Mesodermal cell (in vitro differentiated cells): ENCODE measurements at regions not wholly inside any gene's neighbourhood (a gene's known extent, or its start where the extent isn't known, plus 50 kb on each side); places are given as distances from the start of the nearest gene placed in this dataset.
"Not testable (repeated sequence)": the region's sequence is repeated elsewhere in the genome, so short reads cannot be mapped to it uniquely, and the experiment has no call there.

Experiments used
- H3K27ac ChIP-seq: 2 replicates; pipeline ENCODE4 v1.7.0; 2013; ENCODE audit warnings: mild to moderate bottlenecking, low read depth, low read length, moderate library complexity; ENCODE audit not compliant: severe bottlenecking
- H3K36me3 ChIP-seq: 2 replicates; pipeline ENCODE4 v1.7.1; 2013; ENCODE audit warnings: mild to moderate bottlenecking, low read length, moderate library complexity; ENCODE audit not compliant: control insufficient read depth, insufficient read depth
- H3K4me1 ChIP-seq: one replicate; pipeline ENCODE4 v1.7.1; 2013; ENCODE audit warnings: mild to moderate bottlenecking, low read length; ENCODE audit not compliant: insufficient read depth, control insufficient read depth, poor library complexity, severe bottlenecking
- H3K4me3 ChIP-seq: 2 replicates; pipeline ENCODE4 v1.7.0; 2013; ENCODE audit warnings: low read length, control low read depth, mild to moderate bottlenecking; ENCODE audit not compliant: insufficient read depth, poor library complexity, severe bottlenecking; ENCODE audit errors: extremely low read depth
- H3K9me3 ChIP-seq: 2 replicates; pipeline ENCODE4 v1.7.1; 2013; ENCODE audit warnings: mild to moderate bottlenecking, low read length, moderate library complexity; ENCODE audit not compliant: control insufficient read depth
- WGBS, 2 experiments: methylation state at CpG; one replicate each; pipeline ENCODE4 v1.1.5; 2013; ENCODE audit warnings: missing lambda C conversion rate in 2 of 2; ENCODE audit not compliant: insufficient coverage in 2 of 2; 5-methylcytosine and 5-hydroxymethylcytosine counted together

DNA sequence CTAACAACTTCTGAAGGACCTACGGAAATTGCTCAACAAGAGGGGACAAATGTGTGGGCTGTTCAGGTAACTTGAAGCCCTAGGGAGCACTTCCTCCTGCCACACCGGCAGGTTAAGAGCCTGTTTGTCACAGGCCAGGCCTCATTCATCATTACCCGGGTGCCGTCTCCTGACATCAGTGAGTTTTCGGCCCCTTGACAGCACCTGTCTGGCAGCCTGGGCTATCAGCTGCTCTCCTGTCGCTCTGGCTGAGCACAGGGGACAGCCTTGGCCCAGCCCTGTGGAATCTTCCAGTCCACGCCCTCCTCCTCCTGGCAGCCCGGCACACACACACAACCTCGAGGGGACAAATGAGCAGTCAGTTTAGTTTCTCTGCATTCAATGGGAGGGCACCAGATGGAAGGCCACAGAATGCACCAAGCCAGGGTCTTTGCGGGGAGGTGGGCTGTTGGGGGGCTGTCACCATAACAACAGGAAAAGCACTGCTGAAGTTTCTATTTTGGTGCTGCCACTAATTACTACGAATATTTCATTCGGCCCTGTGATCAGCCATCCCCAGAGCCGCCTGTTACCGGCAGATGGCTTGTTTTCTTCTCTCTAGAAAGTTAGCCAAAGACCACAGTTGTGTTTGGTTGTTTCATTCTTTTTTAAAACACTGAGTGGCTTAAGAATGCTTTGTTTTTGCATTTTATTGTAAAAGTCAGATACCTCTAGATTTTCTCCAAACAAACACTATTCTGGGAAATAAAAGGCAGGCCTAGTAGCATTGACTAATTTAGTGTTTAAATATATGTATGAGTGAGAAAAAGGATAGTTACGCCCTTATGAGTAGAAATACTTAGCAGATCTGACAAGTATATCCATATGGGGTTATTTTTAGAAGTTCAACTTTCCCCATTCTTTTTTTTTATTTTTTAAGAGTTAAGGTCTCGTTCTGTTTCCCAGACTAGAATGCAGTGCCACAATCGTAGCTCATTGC is 189.9 kb upstream of the NDUFV2 start:
- Histone ChIP-seq H3K36me3 (no peaks in the 10 kb centered on the region), H3K27ac (no peak overlapping the region), H3K9me3 (peaks cover 14% of the 10 kb centered on the region), H3K4me3 (no peak overlapping the region), H3K4me1 (no peaks in the 10 kb centered on the region)
- WGBS, 2 experiments = 68 to 71% methylated on average over 13 to 14 of the region's 17 CpGs

DNA sequence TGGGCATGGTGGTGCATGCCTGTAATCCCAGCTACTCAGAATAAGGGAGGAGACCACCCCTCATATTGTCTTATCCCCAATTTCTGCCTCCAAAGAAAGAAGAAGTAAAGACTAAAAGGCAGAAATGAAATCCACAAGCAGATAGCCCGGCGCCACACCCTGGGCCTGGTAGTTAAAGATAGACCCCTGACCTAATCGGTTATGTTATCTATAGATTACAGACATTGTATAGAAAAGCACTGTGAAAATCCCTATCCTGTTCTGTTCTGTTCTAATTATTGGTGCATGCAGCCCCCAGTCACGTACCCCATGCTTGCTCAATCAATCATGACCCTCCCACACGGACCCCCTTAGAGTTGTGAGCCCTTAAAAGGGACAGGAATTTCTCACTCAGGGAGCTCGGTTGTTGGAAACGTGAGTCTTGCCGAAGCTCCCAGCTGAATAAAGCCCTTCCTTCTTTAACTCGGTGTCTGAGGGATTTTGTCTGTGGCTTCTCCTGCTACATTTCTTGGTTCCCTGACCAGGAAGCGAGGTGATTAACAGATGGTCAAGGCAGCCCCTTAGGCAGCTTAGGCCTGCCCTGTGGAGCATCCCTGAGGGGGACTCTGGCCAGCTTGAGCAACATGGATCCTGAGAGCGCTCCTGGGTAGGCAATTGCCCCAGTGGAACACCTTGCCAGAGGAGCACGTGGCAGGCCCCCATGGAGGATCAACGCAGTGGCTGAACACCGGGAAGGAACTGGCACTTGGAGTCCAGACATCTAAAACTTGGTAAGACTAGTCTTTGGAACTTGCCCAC is 188.7 kb upstream of the NDUFV2 start:
- not testable (repeated sequence) for H3K36me3 ChIP-seq, H3K4me3 ChIP-seq, H3K4me1 ChIP-seq, H3K27ac ChIP-seq
- WGBS, 2 experiments = 86 to 98% methylated on average over 4 to 10 of the region's 14 CpGs
- peaks cover 14% of the 10 kb centered on the region for H3K9me3 ChIP-seq

DNA sequence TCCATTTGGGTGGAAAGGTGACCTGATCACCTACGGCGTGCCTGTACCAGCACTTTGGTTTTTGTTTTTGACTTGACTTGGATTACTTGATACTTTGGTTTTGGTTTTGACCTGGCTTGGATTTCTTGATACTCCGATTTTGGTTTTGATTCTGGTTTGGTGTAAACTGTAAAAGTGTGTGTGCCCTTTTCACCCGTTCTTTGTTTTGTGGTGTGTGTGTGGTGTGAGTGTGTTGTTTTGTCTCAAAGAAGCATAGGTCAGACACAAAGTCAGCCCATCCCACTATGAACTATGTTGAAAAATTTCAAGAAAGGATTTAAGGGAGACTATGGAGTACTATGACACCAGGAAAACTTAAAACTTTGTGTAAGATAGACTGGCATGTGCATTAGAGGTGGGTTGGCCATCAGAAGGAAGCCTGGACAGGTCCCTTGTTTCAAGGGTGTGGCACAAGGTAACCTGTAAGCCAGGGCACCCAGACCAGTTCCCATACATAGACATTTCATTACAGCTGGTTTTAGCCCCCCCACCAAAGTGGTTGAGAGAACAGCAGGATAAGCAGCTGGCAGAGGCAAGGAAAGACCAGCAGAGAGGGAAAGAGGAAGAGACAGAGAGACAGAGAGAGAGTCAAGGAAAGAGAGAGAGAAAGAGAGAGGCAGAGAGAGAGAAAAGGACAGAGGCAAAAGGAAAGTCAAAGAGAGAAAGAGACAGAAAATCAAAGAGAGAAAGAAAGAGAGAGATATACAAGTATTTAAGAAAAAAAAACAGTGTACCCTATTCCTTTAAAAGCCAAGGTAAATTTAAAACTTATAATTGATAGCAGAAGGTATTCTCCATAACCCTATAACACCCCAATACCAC is 187.9 kb upstream of the NDUFV2 start:
- peaks cover 12% of the 10 kb centered on the region for H3K9me3 ChIP-seq
- H3K4me3 ChIP-seq, H3K4me1 ChIP-seq, H3K36me3 ChIP-seq, H3K27ac ChIP-seq: not testable (repeated sequence)
- WGBS, 2 experiments = 100% methylated on average over 2 of the region's 4 CpGs; no CpG with 5 or more reads in 1 of the 2 experiments

DNA sequence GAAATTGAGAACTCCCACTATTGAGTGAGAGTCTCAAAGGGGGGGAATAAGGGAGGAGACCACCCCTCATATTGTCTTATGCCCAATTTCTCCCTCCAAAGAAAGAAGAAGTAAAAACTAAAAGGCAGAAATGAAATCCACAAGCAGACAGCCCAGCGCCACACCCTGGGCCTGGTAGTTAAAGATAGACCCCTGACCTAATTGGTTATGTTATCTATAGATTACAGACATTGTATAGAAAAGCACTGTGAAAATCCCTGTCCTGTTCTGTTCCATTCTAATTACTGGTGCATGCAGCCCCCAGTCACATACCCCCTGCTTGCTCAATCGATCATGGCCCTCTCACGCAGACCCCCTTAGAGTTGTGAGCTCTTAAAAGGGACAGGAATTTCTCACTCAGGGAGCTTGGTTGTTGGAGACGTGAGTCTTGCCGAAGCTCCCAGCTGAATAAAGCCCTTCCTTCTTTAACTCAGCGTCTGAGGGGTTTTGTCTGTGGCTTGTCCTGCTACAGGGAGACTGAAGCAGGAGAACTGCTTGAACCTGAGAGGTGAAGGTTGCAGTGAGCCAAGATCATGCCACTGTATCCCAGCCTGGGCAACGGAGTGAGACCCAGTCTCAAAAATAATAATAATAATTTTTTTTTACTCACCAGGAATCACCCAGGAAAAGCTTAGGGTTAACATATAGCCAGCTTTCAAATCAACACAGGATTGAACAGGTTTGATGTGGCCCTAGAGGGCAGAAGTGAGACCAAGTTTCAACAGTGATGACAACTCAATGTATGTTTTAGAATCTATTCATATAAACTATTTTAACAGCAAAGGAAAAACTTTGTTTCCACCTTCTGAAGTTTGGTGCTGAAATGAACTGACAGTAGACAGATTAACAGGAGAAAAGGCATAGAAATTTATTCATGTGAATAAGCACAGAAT is 181.4 kb upstream of the NDUFV2 start:
- H3K4me3 ChIP-seq, H3K36me3 ChIP-seq, H3K9me3 ChIP-seq, H3K4me1 ChIP-seq, H3K27ac ChIP-seq: not testable (repeated sequence)
- 80 to 100% methylated on average over 1 of the region's 7 CpGs for WGBS, 2 experiments

DNA sequence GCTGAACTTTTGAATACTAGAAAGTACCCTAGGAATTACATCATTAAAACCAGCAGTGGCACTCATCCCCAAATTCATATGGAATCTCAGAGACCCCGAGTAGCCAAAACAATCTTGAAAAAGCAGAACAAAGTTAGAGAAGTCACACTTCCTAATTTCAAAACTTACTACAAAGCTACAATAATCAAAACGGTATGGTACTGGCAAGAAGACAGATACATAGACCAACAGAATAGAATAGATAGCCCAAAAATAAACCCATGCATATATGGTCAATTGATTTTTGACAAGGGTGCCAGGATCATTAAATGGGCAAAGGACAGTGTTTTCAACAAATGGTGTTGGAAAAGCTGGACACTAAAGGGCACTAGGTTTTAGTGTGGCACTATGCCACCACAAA is 176.0 kb upstream of the NDUFV2 start:
- Histone ChIP-seq H3K4me3 (no peak overlapping the region), H3K36me3 (no peaks in the 10 kb centered on the region), H3K4me1 (no peaks in the 10 kb centered on the region), H3K9me3 (peaks cover 28% of the 10 kb centered on the region), H3K27ac (no peak overlapping the region)
- 100% methylated on average over 1 of the region's 2 CpGs; no CpG with 5 or more reads in 1 of the 2 experiments for WGBS, 2 experiments

DNA sequence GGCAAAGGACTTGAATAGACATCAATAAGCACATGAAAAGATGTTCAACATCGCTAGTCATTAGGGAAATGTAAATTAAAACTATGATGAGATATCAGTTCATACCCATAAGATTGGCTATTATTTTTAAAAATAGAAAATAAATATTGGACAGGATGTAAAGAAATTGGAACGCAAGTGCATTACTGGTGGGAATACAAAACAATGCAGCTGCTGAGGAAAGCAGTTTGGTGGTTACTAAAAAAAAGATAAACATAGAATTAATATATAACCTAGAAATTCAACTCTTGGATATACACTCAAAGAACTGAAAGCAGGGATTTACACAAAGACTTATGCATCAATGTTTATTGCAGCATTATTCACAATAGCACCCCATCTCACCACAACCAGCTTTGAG is 174.5 kb upstream of the NDUFV2 start:
- no peak overlapping the region for H3K4me3 ChIP-seq
- H3K4me1 ChIP-seq = no peaks in the 10 kb centered on the region
- H3K36me3 ChIP-seq = no peaks in the 10 kb centered on the region
- H3K27ac ChIP-seq = no peak overlapping the region
- peaks cover 36% of the 10 kb centered on the region for H3K9me3 ChIP-seq
- no CpG with 5 or more reads among the region's 2 CpGs for WGBS, 2 experiments

DNA sequence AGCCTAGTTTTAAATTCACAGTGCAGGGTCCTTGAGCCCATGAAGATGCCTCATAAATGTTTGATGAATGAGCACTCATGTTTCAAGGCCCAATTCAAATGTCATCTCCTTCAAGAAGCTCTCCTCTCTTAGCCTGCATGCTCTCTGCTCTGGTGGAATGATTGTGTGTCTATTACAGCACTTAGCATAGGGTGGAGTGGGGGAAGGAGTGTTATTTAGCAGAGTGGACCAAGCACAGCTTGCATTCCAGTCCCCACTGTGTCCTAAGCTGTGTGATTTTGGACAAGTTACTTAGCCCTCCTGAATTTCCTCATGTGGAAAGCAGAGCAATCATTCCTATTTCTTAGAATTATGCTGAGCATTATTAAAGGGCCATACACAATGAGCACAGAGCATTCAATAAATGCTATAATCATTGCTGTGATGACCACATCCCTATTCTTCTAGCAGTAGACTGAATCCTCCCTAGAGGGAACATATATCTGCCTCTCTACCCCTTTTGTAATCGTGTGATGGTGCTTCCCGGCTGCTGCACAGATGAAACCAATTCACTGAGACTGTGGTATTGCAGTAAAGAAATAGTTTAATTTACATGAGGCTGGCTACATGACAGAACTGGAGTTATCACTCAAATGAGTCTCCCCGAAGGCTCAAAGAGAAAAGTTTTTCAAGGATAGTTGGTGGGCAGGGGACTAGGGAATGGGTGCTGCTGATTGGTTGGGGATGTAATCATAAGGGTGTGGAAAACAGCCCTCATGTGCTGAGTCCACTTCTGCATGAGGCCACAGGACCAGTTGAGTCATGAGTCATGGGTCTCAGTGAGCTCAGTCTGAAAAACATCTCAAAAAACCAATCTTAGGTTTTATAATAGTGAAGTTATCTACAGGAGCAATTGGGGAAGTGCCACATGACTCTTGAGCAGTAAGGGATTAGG is 173.4 kb upstream of the NDUFV2 start:
- Histone ChIP-seq H3K27ac (no peak overlapping the region), H3K4me1 (no peaks in the 10 kb centered on the region), H3K36me3 (no peaks in the 10 kb centered on the region), H3K4me3 (no peak overlapping the region), H3K9me3 (peaks cover 37% of the 10 kb centered on the region)
- 92 to 100% methylated on average over 1 to 3 of the region's 3 CpGs for WGBS, 2 experiments

DNA sequence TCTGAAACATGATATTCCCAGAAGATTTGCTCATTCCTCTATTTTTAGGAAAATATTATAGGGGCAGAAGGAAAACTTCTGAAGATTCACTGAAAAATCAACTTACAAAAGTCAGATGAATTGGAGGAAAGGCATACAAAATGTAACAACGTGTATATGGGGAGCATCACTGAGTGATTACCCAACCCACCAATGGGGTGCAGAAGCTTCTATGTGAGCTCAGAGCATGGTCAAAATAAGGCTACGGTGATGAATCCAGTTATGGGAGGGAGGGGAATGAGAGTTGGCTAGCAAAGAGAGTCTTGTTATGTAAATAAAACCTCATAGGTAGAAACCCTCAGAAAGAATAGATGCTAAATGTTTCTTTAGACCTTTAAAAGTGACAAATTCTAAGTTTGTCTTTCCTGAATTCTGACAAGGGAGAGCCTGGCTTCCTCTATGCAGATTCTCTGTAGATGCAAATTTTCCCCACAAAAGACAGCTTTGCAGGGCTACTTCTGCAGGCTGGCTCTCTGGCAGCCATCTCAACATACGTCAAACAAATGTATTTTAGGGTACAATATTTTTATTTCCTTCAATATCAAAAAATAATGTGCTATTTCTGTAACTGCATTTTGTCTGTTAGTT is 171.4 kb upstream of the NDUFV2 start:
- Histone ChIP-seq H3K9me3 (peaks cover 35% of the 10 kb centered on the region), H3K4me3 (no peak overlapping the region), H3K4me1 (no peaks in the 10 kb centered on the region), H3K36me3 (no peaks in the 10 kb centered on the region), H3K27ac (no peak overlapping the region)
- WGBS, 2 experiments = 17% methylated on average over 1 of the region's 3 CpGs; no CpG with 5 or more reads in 1 of the 2 experiments

DNA sequence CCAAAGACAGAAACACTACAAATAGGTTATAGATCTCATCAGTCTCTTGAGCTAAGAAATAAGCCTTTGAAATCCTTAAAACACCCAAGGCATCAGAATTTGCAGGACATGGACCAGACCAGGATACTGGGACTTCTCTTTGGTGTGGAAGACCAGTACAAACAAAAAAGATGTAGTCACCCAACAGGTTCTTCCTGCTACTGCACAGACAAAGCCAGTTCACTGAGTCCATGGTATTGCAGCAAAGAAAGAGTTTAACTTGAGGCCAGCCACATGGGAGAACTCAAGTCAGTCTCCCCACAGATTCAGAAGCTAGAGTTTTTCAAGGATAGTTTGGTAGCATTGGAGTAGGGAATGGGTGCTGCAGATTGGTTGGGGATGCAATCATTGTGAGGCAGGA is 169.6 kb upstream of the NDUFV2 start:
- no peaks in the 10 kb centered on the region for H3K36me3 ChIP-seq
- H3K4me3 ChIP-seq = no peak overlapping the region
- no peak overlapping the region for H3K27ac ChIP-seq
- H3K4me1 ChIP-seq = peaks cover 5% of the 10 kb centered on the region
- peaks cover 24% of the 10 kb centered on the region for H3K9me3 ChIP-seq
